Transverse colon (tissue), 4 donors: ENCODE measurements at regions not wholly inside any gene's neighbourhood (a gene's known extent, or its start where the extent isn't known, plus 50 kb on each side); places are given as distances from the start of the nearest gene placed in this dataset.

Experiments
- EP300 ChIP-seq: sonication (generic); formaldehyde crosslinking; IDR thresholded peaks from one replicate; pipeline ENCODE4 v1.6.1; 2017; ENCODE audit warnings: antibody characterized with exemption, low read depth
- POLR2A ChIP-seq: fragments of 450-650 bp; IDR thresholded peaks from one replicate; pipeline ENCODE4 v1.6.1; 2016; ENCODE audit warnings: antibody characterized with exemption, mild to moderate bottlenecking, moderate library complexity
- POLR2AphosphoS5 ChIP-seq, 3 donors: sonication (generic); formaldehyde crosslinking; IDR thresholded peaks; one replicate each; pipeline ENCODE4 v1.6.1; 2016; ENCODE audit warnings: antibody characterized with exemption in 3 of 3
- TF ChIP-seq, protein P1 (sequence below), 5 experiments: fragments of 200-600 bp in 3 of 5; fragments of 450-650 bp in 2 of 5; sonication (generic) in 3 of 5; IDR thresholded peaks; 1 replicate in 2 of 5; 2 replicates in 3 of 5; pipeline ENCODE4 v1.5.1; 2016 to 2017; ENCODE audit warnings: antibody characterized with exemption in 5 of 5, inconsistent platforms in 3 of 5, mild to moderate bottlenecking in 2 of 5, moderate library complexity in 1 of 5

DNA sequence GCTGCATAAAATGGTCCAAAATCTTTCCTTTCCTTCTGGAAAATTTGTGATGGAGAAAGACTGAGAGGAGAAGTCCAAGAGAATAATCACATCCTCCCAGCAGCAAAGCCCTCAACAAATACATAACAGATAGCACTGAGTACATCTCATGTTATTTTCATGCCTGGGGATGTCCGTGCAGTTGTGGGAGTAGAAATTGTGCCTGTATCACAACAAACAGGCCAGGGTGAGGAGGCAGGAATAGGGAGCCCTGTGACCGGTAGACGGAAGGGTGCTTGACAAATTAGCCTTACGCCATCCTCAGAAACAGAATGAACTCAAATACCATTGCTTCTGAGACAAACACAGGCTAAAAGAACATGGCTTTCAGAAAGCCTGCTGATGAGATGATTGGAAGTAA lies 333.2 kb upstream of the UMPS start:
- TF ChIP-seq, protein P1, sequence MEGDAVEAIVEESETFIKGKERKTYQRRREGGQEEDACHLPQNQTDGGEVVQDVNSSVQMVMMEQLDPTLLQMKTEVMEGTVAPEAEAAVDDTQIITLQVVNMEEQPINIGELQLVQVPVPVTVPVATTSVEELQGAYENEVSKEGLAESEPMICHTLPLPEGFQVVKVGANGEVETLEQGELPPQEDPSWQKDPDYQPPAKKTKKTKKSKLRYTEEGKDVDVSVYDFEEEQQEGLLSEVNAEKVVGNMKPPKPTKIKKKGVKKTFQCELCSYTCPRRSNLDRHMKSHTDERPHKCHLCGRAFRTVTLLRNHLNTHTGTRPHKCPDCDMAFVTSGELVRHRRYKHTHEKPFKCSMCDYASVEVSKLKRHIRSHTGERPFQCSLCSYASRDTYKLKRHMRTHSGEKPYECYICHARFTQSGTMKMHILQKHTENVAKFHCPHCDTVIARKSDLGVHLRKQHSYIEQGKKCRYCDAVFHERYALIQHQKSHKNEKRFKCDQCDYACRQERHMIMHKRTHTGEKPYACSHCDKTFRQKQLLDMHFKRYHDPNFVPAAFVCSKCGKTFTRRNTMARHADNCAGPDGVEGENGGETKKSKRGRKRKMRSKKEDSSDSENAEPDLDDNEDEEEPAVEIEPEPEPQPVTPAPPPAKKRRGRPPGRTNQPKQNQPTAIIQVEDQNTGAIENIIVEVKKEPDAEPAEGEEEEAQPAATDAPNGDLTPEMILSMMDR (IDR thresholded peaks at IDR 0.05) = no peak
- TF ChIP-seq POLR2A = no peak
- no peak for TF ChIP-seq POLR2AphosphoS5 (IDR thresholded peaks at IDR 0.05)
- no peak for TF ChIP-seq EP300
